Stomach (tissue), 4 donors: ENCODE measurements at regions not wholly inside any gene's neighbourhood (a gene's known extent, or its start where the extent isn't known, plus 50 kb on each side); places are given as distances from the start of the nearest gene placed in this dataset.

Experiments
- POLR2A ChIP-seq, 4 donors: fragments of 450-650 bp; IDR thresholded peaks; one replicate each; pipeline ENCODE4 v1.6.1; 2016; ENCODE audit warnings: antibody characterized with exemption in 4 of 4, control low read depth in 2 of 4, mild to moderate bottlenecking in 1 of 4, moderate library complexity in 1 of 4
- TF ChIP-seq, protein P1 (sequence below), 7 experiments: fragments of 450-650 bp in 4 of 7; fragments of 200-600 bp in 3 of 7; sonication (generic) in 3 of 7; IDR thresholded peaks; one replicate each; pipeline ENCODE4 v1.5.1; 2016 to 2019; ENCODE audit warnings: antibody characterized with exemption in 7 of 7, control low read depth in 2 of 7, mild to moderate bottlenecking in 1 of 7

DNA sequence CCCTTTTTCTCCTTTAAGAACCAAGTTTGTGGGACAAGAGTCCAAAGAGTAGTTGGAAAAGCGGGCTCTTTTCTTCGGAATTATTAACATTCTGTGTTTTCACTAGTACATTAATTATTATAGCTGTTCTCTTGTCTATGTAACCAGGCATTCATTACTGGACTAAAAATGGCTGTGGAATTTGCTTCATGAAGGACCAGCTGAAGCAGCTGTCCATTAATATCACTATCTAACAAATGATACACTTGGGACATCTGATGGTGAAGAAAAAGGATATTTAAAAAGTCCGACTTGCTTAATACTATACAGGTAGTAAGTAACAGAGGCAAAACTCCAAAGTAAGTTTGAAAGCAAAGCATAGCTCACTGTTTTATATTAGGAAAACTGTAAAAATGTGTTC is 728.9 kb upstream of the DPPA4 start:
- TF ChIP-seq, protein P1, sequence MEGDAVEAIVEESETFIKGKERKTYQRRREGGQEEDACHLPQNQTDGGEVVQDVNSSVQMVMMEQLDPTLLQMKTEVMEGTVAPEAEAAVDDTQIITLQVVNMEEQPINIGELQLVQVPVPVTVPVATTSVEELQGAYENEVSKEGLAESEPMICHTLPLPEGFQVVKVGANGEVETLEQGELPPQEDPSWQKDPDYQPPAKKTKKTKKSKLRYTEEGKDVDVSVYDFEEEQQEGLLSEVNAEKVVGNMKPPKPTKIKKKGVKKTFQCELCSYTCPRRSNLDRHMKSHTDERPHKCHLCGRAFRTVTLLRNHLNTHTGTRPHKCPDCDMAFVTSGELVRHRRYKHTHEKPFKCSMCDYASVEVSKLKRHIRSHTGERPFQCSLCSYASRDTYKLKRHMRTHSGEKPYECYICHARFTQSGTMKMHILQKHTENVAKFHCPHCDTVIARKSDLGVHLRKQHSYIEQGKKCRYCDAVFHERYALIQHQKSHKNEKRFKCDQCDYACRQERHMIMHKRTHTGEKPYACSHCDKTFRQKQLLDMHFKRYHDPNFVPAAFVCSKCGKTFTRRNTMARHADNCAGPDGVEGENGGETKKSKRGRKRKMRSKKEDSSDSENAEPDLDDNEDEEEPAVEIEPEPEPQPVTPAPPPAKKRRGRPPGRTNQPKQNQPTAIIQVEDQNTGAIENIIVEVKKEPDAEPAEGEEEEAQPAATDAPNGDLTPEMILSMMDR (IDR thresholded peaks at IDR 0.05), result no peak
- TF ChIP-seq POLR2A (IDR thresholded peaks at IDR 0.05), result no peak
